IMR-90 (cell line): ENCODE measurements at regions not wholly inside any gene's neighbourhood (a gene's known extent, or its start where the extent isn't known, plus 50 kb on each side); places are given as distances from the start of the nearest gene placed in this dataset.

ENCODE experiments used
- ATAC-seq: fragments of 200-7000 bp; cut with Tn5 transposase; 2 replicates; pipeline ENCODE4 v1.9.1; 2020; ENCODE audit warnings: low read depth, mild to moderate bottlenecking, moderate library complexity
- BruUV-seq: library from RNA; stranded (reverse); fragments of 400-500 nt; replicated peaks from 2 replicates; lab custom pipeline; 2021; lab: Mats Ljungman, UMichigan
- CTCF ChIA-PET: fragments of 300-600 bp; formaldehyde crosslinking; extraction: SDS; loops from one replicate; lab custom pipeline; 2021; ENCODE audit warnings: antibody characterized with exemption; lab: Yijun Ruan, JAX
- POLR2A ChIA-PET: fragments of 300-600 bp; sonication (Branson Sonifier 250); formaldehyde crosslinking; loops from one replicate; lab custom pipeline; 2022; ENCODE audit warnings: antibody characterized with exemption; ENCODE audit not compliant: unreplicated experiment; lab: Charles Lee
- DNase-seq: peaks from one replicate; pipeline ENCODE4 v3.0.0; 2013
- H2AFZ ChIP-seq: replicated peaks from 2 replicates; pipeline ENCODE3; 2013; ENCODE audit warnings: low read length, mild to moderate bottlenecking; ENCODE audit not compliant: poor library complexity
- H2AK5ac ChIP-seq: 2 replicates; pipeline ENCODE4 v1.6.1; 2013; ENCODE audit warnings: low read depth, low read length, inconsistent platforms
- H2AK9ac ChIP-seq: replicated peaks from 2 replicates; pipeline ENCODE3; 2013; ENCODE audit warnings: mild to moderate bottlenecking, low read depth, low read length, moderate library complexity; ENCODE audit not compliant: poor library complexity
- H2BK120ac ChIP-seq: 2 replicates; pipeline ENCODE4 v1.6.1; 2013; ENCODE audit warnings: low read depth, low read length, inconsistent platforms
- H2BK15ac ChIP-seq: 3 replicates; pipeline ENCODE4 v1.6.1; 2013; ENCODE audit warnings: low read depth, low read length, inconsistent platforms
- H2BK20ac ChIP-seq: 2 replicates; pipeline ENCODE4 v1.6.1; 2013; ENCODE audit warnings: low read depth, mild to moderate bottlenecking, inconsistent platforms, low read length, moderate library complexity
- H2BK5ac ChIP-seq: 2 replicates; pipeline ENCODE4 v1.6.1; 2013; ENCODE audit warnings: mild to moderate bottlenecking, low read depth, low read length, inconsistent platforms; ENCODE audit not compliant: poor library complexity, severe bottlenecking
- H3K14ac ChIP-seq: replicated peaks from 2 replicates; pipeline ENCODE4 v1.6.1; 2013; ENCODE audit warnings: low read depth, low read length, inconsistent platforms
- H3K18ac ChIP-seq: 2 replicates; pipeline ENCODE4 v1.6.1; 2013; ENCODE audit warnings: low read depth, low read length, control low read depth
- H3K23ac ChIP-seq: 2 replicates; pipeline ENCODE4 v1.6.1; 2013; ENCODE audit warnings: low read depth, low read length, inconsistent platforms
- H3K27ac ChIP-seq: 2 replicates; pipeline ENCODE4 v1.5.1; 2013; ENCODE audit warnings: mild to moderate bottlenecking, control low read depth, low read length; ENCODE audit not compliant: insufficient read depth
- H3K27me3 ChIP-seq: 2 replicates; pipeline ENCODE4 v1.6.1; 2013; ENCODE audit warnings: low read length; ENCODE audit not compliant: control insufficient read depth, insufficient read depth
- H3K36me3 ChIP-seq: 2 replicates; pipeline ENCODE4 v1.6.1; 2013; ENCODE audit warnings: low read length, mixed read lengths; ENCODE audit not compliant: control insufficient read depth, insufficient read depth
- H3K4ac ChIP-seq: 2 replicates; pipeline ENCODE4 v1.6.1; 2013; ENCODE audit warnings: low read depth, low read length, inconsistent platforms
- H3K4me1 ChIP-seq: 2 replicates; pipeline ENCODE4 v1.6.1; 2013; ENCODE audit warnings: low read length, mixed read lengths; ENCODE audit not compliant: control insufficient read depth, insufficient read depth
- H3K4me2 ChIP-seq: 2 replicates; pipeline ENCODE4 v1.6.1; 2013; ENCODE audit warnings: low read depth, mild to moderate bottlenecking, control low read depth, low read length, moderate library complexity
- H3K4me3 ChIP-seq: 2 replicates; pipeline ENCODE4 v1.5.1; 2013; ENCODE audit warnings: low read depth, mild to moderate bottlenecking, control low read depth, low read length, moderate library complexity; ENCODE audit not compliant: insufficient read depth
- H3K56ac ChIP-seq: 2 replicates; pipeline ENCODE4 v1.6.1; 2013; ENCODE audit warnings: low read length, inconsistent platforms; ENCODE audit not compliant: insufficient read depth; ENCODE audit errors: extremely low read depth
- H3K79me1 ChIP-seq, 2 experiments: 2 replicates each; pipeline ENCODE4 v1.6.1; 2013; ENCODE audit warnings: low read length in 2 of 2, inconsistent platforms in 1 of 2, low read depth in 1 of 2
- H3K9ac ChIP-seq: 2 replicates; pipeline ENCODE4 v1.6.1; 2013; ENCODE audit warnings: low read depth, low read length, control low read depth
- H3K9me1 ChIP-seq: 2 replicates; pipeline ENCODE4 v1.6.1; 2013; ENCODE audit warnings: low read length, inconsistent platforms; ENCODE audit not compliant: insufficient read depth
- H3K9me3 ChIP-seq: 2 replicates; pipeline ENCODE4 v1.6.1; 2013; ENCODE audit warnings: low read length; ENCODE audit not compliant: control insufficient read depth, insufficient read depth
- H4K20me1 ChIP-seq: 2 replicates; pipeline ENCODE4 v1.6.1; 2013; ENCODE audit warnings: low read length, inconsistent platforms; ENCODE audit not compliant: insufficient read depth
- H4K5ac ChIP-seq: 2 replicates; pipeline ENCODE4 v1.6.1; 2013; ENCODE audit warnings: mild to moderate bottlenecking, low read depth, low read length, control low read depth
- H4K8ac ChIP-seq, 2 experiments: 2 replicates each; pipeline ENCODE4 v1.6.1; 2013; ENCODE audit warnings: low read depth in 2 of 2, low read length in 2 of 2, control low read depth in 1 of 2, inconsistent platforms in 1 of 2
- H4K91ac ChIP-seq: 2 replicates; pipeline ENCODE4 v1.6.1; 2013; ENCODE audit warnings: low read depth, low read length, inconsistent platforms; ENCODE audit not compliant: insufficient read depth
- BHLHE40 ChIP-seq: fragments of 150-350 bp; IDR thresholded peaks from 2 replicates; pipeline ENCODE4 v1.6.1; 2016; ENCODE audit warnings: mild to moderate bottlenecking, low read depth, low read length
- CEBPB ChIP-seq: IDR thresholded peaks from 2 replicates; pipeline ENCODE4 v1.6.1; 2012; ENCODE audit warnings: low read depth, low read length, improper control_type of control experiment
- CHD1 ChIP-seq: IDR thresholded peaks from 2 replicates; pipeline ENCODE4 v1.6.1; 2012; ENCODE audit warnings: low read depth, low read length, improper control_type of control experiment
- ELK1 ChIP-seq: fragments of 150-350 bp; IDR thresholded peaks from 2 replicates; pipeline ENCODE4 v1.6.1; 2016; ENCODE audit warnings: low read depth, mild to moderate bottlenecking, low read length, moderate library complexity, borderline replicate concordance
- FOS ChIP-seq: fragments of 150-350 bp; IDR thresholded peaks from 2 replicates; pipeline ENCODE4 v1.6.1; 2016; ENCODE audit warnings: low read depth, low read length
- MAFK ChIP-seq: IDR thresholded peaks from 2 replicates; pipeline ENCODE4 v1.6.1; 2012; ENCODE audit warnings: low read depth, low read length, improper control_type of control experiment
- MAZ ChIP-seq: IDR thresholded peaks from 2 replicates; pipeline ENCODE4 v1.6.1; 2012; ENCODE audit warnings: low read depth, mild to moderate bottlenecking, low read length, improper control_type of control experiment, moderate library complexity, borderline replicate concordance
- MXI1 ChIP-seq: IDR thresholded peaks from 2 replicates; pipeline ENCODE4 v1.6.1; 2012; ENCODE audit warnings: low read depth, mild to moderate bottlenecking, low read length, moderate library complexity, borderline replicate concordance
- NFE2L2 ChIP-seq: fragments of 150-350 bp; IDR thresholded peaks from 2 replicates; pipeline ENCODE4 v1.6.1; 2016; ENCODE audit warnings: low read depth, mild to moderate bottlenecking, low read length
- POLR2A ChIP-seq: IDR thresholded peaks from 2 replicates; pipeline ENCODE4 v1.6.1; 2012; ENCODE audit warnings: mild to moderate bottlenecking, low read depth, low read length
- RAD21 ChIP-seq: IDR thresholded peaks from 2 replicates; pipeline ENCODE4 v1.6.1; 2012; ENCODE audit warnings: low read length, improper control_type of control experiment
- RCOR1 ChIP-seq: IDR thresholded peaks from 2 replicates; pipeline ENCODE4 v1.6.1; 2012; ENCODE audit warnings: mild to moderate bottlenecking, low read length, improper control_type of control experiment; ENCODE audit not compliant: insufficient replicate concordance
- RFX5 ChIP-seq: IDR thresholded peaks from 2 replicates; pipeline ENCODE4 v1.8.0; 2012; ENCODE audit warnings: low read depth, mild to moderate bottlenecking, low read length, moderate library complexity
- SMC3 ChIP-seq: fragments of 150-350 bp; IDR thresholded peaks from 2 replicates; pipeline ENCODE4 v1.6.1; 2016; ENCODE audit warnings: low read depth, mild to moderate bottlenecking, antibody characterized with exemption, low read length, moderate library complexity
- USF2 ChIP-seq: fragments of 150-350 bp; IDR thresholded peaks from 2 replicates; pipeline ENCODE4 v1.6.1; 2017; ENCODE audit warnings: mild to moderate bottlenecking, antibody characterized with exemption, low read length, low read depth
- WGBS, 2 experiments: methylation state at CpG; one replicate each; pipeline versions ENCODE4 v1.1.5 to v1.1.7; 2013; ENCODE audit warnings: missing lambda C conversion rate in 2 of 2; ENCODE audit not compliant: insufficient read length in 1 of 2; ENCODE audit errors: extremely low coverage in 2 of 2; 5-methylcytosine and 5-hydroxymethylcytosine counted together
- dilution Hi-C: fragments of 300-500 bp; cut with HindIII; formaldehyde crosslinking; loops from one replicate; pipeline ENCODE4 v1.14.3; 2018; ENCODE audit warnings: low sequenced_read_pairs; ENCODE audit not compliant: unreplicated experiment
- in situ Hi-C: fragments of 300-500 bp; cut with MboI; formaldehyde crosslinking; loops from 3 replicates; pipeline ENCODE4 v1.14.3; 2019; ENCODE audit warnings: low sequenced_read_pairs, inconsistent platforms, mixed read lengths
- intact Hi-C: fragments of 100-400 bp; cut with micrococcal nuclease; formaldehyde crosslinking; loops from 2 replicates; pipeline ENCODE4 v1.10.0; 2022
- TF ChIP-seq, protein P1 (sequence below): conservative IDR thresholded peaks from 2 replicates; pipeline ENCODE4 v1.5.1; 2012; ENCODE audit warnings: mild to moderate bottlenecking, low read depth, low read length, improper control_type of control experiment

DNA sequence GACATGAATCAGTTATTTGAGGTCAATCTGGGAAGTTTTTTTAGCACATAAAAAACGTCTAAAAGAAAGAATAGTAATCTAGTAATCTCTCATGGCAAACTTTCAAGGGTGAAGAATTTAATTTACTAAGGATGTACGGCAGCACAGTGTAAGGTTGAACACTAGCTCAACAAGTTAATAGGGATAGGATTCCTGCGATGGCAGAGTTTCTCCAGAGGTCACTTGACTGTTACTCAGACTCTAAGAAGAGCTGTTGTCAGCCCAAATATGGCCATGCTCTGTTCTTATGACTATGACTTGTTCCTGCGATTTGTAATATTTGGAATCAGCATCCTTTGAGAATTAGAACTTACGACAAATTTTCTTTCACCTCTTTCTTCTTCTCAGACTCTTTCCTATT, 553.3 kb upstream of the TNP1 start:
- Histone ChIP-seq H2BK5ac (peak overlapping the region; percentile 48), H3K27me3 (no peaks in the 10 kb centered on the region), H3K9me1 (no peaks in the 10 kb centered on the region), H4K8ac (peak overlapping the region; percentile 56 to 73), H3K4me3 (no peak overlapping the region), H2BK15ac (peak overlapping the region; percentile 96; the same call in 2 of the 3 replicates), H3K79me1 (no peaks in the 10 kb centered on the region), H3K36me3 (no peaks in the 10 kb centered on the region), H2AK9ac (no peak overlapping the region), H4K91ac (peak overlapping the region; percentile 45), H3K9ac (no peak overlapping the region), H4K20me1 (no peaks in the 10 kb centered on the region), H3K4me1 (peaks cover 12% of the 10 kb centered on the region), H2AK5ac (no peak overlapping the region; the same call in 1 of the 2 replicates), H3K14ac (peak overlapping the region; percentile 45; the same call in 1 of the 2 replicates), H3K4me2 (no peak overlapping the region), H3K56ac (no peak overlapping the region; the same call in 1 of the 2 replicates), H3K9me3 (no peaks in the 10 kb centered on the region), H2AFZ (no peak overlapping the region), H2BK20ac (peak overlapping the region; percentile 50), H3K23ac (no peak overlapping the region), H3K4ac (peak overlapping the region; percentile 64; the same call in 1 of the 2 replicates), H3K18ac (peak overlapping the region; percentile 5; the same call in 1 of the 2 replicates), H4K5ac (no peak overlapping the region; the same call in 1 of the 2 replicates), H3K27ac (no peak overlapping the region), H2BK120ac (peak overlapping the region; percentile 42; the same call in 1 of the 2 replicates)
- CTCF ChIA-PET: no interaction called here
- WGBS, 2 experiments: 95% methylated on average over 3 of the region's 5 CpGs; no CpG with 5 or more reads in 1 of the 2 experiments
- POLR2A ChIA-PET: interaction anchor here (0.5 kb wide), 1 partner anchor 718 kb away, joined by 3 read pairs; no protein-coding TSS in a partner anchor
- TF ChIP-seq BHLHE40 (no peak), POLR2A (no peak), RCOR1 (no peak), USF2 (no peak), FOS (no peak), ELK1 (no peak), RAD21 (no peak), SMC3 (no peak), RFX5 (no peak), MXI1 (no peak), CEBPB (no peak), CHD1 (no peak), MAFK (no peak), NFE2L2 (no peak), MAZ (no peak)
- TF ChIP-seq, protein P1, sequence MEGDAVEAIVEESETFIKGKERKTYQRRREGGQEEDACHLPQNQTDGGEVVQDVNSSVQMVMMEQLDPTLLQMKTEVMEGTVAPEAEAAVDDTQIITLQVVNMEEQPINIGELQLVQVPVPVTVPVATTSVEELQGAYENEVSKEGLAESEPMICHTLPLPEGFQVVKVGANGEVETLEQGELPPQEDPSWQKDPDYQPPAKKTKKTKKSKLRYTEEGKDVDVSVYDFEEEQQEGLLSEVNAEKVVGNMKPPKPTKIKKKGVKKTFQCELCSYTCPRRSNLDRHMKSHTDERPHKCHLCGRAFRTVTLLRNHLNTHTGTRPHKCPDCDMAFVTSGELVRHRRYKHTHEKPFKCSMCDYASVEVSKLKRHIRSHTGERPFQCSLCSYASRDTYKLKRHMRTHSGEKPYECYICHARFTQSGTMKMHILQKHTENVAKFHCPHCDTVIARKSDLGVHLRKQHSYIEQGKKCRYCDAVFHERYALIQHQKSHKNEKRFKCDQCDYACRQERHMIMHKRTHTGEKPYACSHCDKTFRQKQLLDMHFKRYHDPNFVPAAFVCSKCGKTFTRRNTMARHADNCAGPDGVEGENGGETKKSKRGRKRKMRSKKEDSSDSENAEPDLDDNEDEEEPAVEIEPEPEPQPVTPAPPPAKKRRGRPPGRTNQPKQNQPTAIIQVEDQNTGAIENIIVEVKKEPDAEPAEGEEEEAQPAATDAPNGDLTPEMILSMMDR: no peak
- no peak for DNase-seq
- intact Hi-C loops (no loop called here), dilution Hi-C loops (no loop called here), in situ Hi-C loops (no loop called here)
- no peak for ATAC-seq
- no TSS peak for BruUV-seq
